Ishikawa (cell line): ENCODE measurements at regions not wholly inside any gene's neighbourhood (a gene's known extent, or its start where the extent isn't known, plus 50 kb on each side); places are given as distances from the start of the nearest gene placed in this dataset.

ENCODE experiments used
- CEBPB ChIP-seq: IDR thresholded peaks from 2 replicates; pipeline ENCODE4 v1.6.1; 2012
- CREB1 ChIP-seq: IDR thresholded peaks from 2 replicates; pipeline ENCODE4 v1.6.1; 2012; ENCODE audit warnings: low read depth
- EGR1 ChIP-seq: IDR thresholded peaks from 2 replicates; pipeline ENCODE4 v1.6.1; 2012
- EP300 ChIP-seq: IDR thresholded peaks from 2 replicates; pipeline ENCODE4 v1.6.1; 2012; ENCODE audit warnings: borderline replicate concordance
- FOXM1 ChIP-seq: IDR thresholded peaks from 2 replicates; pipeline ENCODE4 v1.6.1; 2012; ENCODE audit warnings: low read depth, borderline replicate concordance
- MAX ChIP-seq: IDR thresholded peaks from 2 replicates; pipeline ENCODE4 v1.6.1; 2012
- NFIC ChIP-seq: IDR thresholded peaks from 2 replicates; pipeline ENCODE4 v1.6.1; 2012
- RAD21 ChIP-seq: IDR thresholded peaks from 2 replicates; pipeline ENCODE4 v1.6.1; 2012; ENCODE audit warnings: low read depth
- REST ChIP-seq: IDR thresholded peaks from 2 replicates; pipeline ENCODE4 v1.6.1; 2012; ENCODE audit warnings: low read depth, mild to moderate bottlenecking
- TAF1 ChIP-seq: IDR thresholded peaks from 2 replicates; pipeline ENCODE4 v1.6.1; 2012; ENCODE audit warnings: low read depth, mild to moderate bottlenecking
- TEAD4 ChIP-seq: IDR thresholded peaks from 2 replicates; pipeline ENCODE4 v1.6.1; 2012
- USF1 ChIP-seq: IDR thresholded peaks from 2 replicates; pipeline ENCODE4 v1.6.1; 2012
- YY1 ChIP-seq: IDR thresholded peaks from 2 replicates; pipeline ENCODE4 v1.6.1; 2012; ENCODE audit warnings: low read depth
- ZBTB7A ChIP-seq: IDR thresholded peaks from 2 replicates; pipeline ENCODE4 v1.6.1; 2012; ENCODE audit warnings: low read depth

- TF ChIP-seq REST (no peak), MAX (no peak), NFIC (no peak), YY1 (no peak), EP300 (no peak), TAF1 (no peak), EGR1 (no peak), FOXM1 (no peak), CEBPB (no peak), CREB1 (no peak), ZBTB7A (no peak), RAD21 (no peak), USF1 (no peak), TEAD4 (no peak)
Measured at GRCh38 chr6:125570526-125570925, 178.9 kb upstream of the HEY2 start.
